Gastrocnemius medialis (tissue), 4 donors: ENCODE measurements at regions not wholly inside any gene's neighbourhood (a gene's known extent, or its start where the extent isn't known, plus 50 kb on each side); places are given as distances from the start of the nearest gene placed in this dataset.

Experiments used
- POLR2A ChIP-seq, 2 donors: fragments of 450-650 bp; IDR thresholded peaks; one replicate each; pipeline ENCODE4 v1.6.1; 2017; ENCODE audit warnings: antibody characterized with exemption in 2 of 2, mild to moderate bottlenecking in 2 of 2, moderate library complexity in 2 of 2
- TF ChIP-seq, protein P1 (sequence below), 5 experiments: fragments of 450-650 bp in 3 of 5; fragments of 200-600 bp in 2 of 5; sonication (generic) in 2 of 5; IDR thresholded peaks in 4 of 5; conservative IDR thresholded peaks in 1 of 5; 1 replicate in 4 of 5; 2 replicates in 1 of 5; pipeline ENCODE4 v1.5.1; 2016 to 2019; ENCODE audit warnings: antibody characterized with exemption in 5 of 5, mild to moderate bottlenecking in 3 of 5, moderate library complexity in 3 of 5

DNA sequence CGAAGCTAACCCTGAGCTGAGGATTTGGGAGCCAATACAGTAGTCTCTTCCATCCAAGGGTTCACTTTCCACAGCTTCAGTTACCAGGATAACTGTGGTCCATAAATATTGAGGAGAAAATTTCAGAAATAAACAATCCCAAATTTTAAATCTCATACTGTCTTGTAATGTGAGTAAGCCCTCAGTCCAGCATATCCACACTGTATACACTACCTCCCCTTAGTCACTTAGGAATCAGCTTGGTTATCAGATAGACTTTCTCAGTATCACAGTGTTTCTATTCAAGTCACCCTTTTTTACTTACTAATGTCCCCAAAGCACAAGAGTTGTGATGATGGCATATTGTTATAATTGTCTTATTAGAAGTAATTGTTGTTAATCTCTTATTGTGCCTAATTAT lies 102.3 kb upstream of the GNG12 start:
- TF ChIP-seq, protein P1, sequence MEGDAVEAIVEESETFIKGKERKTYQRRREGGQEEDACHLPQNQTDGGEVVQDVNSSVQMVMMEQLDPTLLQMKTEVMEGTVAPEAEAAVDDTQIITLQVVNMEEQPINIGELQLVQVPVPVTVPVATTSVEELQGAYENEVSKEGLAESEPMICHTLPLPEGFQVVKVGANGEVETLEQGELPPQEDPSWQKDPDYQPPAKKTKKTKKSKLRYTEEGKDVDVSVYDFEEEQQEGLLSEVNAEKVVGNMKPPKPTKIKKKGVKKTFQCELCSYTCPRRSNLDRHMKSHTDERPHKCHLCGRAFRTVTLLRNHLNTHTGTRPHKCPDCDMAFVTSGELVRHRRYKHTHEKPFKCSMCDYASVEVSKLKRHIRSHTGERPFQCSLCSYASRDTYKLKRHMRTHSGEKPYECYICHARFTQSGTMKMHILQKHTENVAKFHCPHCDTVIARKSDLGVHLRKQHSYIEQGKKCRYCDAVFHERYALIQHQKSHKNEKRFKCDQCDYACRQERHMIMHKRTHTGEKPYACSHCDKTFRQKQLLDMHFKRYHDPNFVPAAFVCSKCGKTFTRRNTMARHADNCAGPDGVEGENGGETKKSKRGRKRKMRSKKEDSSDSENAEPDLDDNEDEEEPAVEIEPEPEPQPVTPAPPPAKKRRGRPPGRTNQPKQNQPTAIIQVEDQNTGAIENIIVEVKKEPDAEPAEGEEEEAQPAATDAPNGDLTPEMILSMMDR (IDR thresholded peaks at IDR 0.05 in 4 of 5, conservative IDR thresholded peaks at IDR 0.05 in 1 of 5) = no peak
- TF ChIP-seq POLR2A (IDR thresholded peaks at IDR 0.05) = no peak
